ENCODE measurements at regions not wholly inside any gene's neighbourhood (a gene's known extent, or its start where the extent isn't known, plus 50 kb on each side); places are given as distances from the start of the nearest gene placed in this dataset.

- no peak overlapping the region for H3K4me3 ChIP-seq (ENCODE audit: low read length)
- no peaks in the 10 kb centered on the region for H3K36me3 ChIP-seq (replicated peaks; ENCODE audit: insufficient read depth, low read length)
- no peak overlapping the region for H2AFZ ChIP-seq (ENCODE audit: low read length)
- no peaks in the 10 kb centered on the region for H3F3A ChIP-seq (ENCODE audit: insufficient read depth, low read length)
- no peaks in the 10 kb centered on the region for H3K9me2 ChIP-seq (replicated peaks; ENCODE audit: insufficient read depth, low read length)
- H3K4me1 ChIP-seq (ENCODE audit: low read length): no peaks in the 10 kb centered on the region
- H4K20me1 ChIP-seq (ENCODE audit: insufficient read depth, low read length): no peaks in the 10 kb centered on the region
- H3K27me3 ChIP-seq (replicated peaks; ENCODE audit: insufficient read depth, low read length): no peaks in the 10 kb centered on the region
- H3K9ac ChIP-seq (ENCODE audit: low read length): no peak overlapping the region
- no peaks in the 10 kb centered on the region for H3K79me2 ChIP-seq (ENCODE audit: low read length)
- H3K4me2 ChIP-seq (ENCODE audit: low read depth, low read length): no peak overlapping the region
- DNase-seq: no peak
- no peak overlapping the region for H3K27ac ChIP-seq (ENCODE audit: low read length)
- TF ChIP-seq CTCF (IDR thresholded peaks at IDR 0.05; ENCODE audit: low read length): no peak
- no peak for TF ChIP-seq EZH2phosphoT487 (IDR thresholded peaks at IDR 0.05; ENCODE audit: low read length)
- no peaks in the 10 kb centered on the region for H3K9me3 ChIP-seq (replicated peaks; ENCODE audit: insufficient read depth, low read length)
These were observed 362.4 kb downstream of the ADCYAP1 start for GRCh38 chr18:1267021-1267420.

DNA sequence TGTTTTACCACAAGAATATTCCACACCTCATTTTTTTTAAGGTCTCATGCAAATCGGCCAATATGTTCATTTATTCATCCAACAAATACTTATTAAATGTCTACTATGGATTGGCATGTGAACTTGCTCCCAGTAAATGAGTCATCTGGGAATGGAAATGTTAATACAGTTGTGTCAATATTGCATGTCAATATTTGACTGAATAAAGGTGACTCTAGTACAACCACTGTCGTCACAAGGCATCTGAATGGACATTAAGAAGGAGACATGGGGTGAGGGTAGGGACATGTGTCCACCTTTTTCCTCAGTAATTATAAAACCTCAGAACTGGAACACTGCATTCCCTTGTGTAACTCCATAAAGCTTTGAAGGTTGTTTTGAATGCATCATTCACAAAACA is 365.4 kb downstream of the ADCYAP1 start:
- H3K4me1 ChIP-seq (ENCODE audit: low read length): no peaks in the 10 kb centered on the region
- H3K27me3 ChIP-seq (replicated peaks; ENCODE audit: insufficient read depth, low read length): no peaks in the 10 kb centered on the region
- H3K79me2 ChIP-seq (ENCODE audit: low read length): no peaks in the 10 kb centered on the region
- no peaks in the 10 kb centered on the region for H4K20me1 ChIP-seq (ENCODE audit: insufficient read depth, low read length)
- no peaks in the 10 kb centered on the region for H3F3A ChIP-seq (ENCODE audit: insufficient read depth, low read length)
- H3K4me2 ChIP-seq (ENCODE audit: low read depth, low read length): no peak overlapping the region
- H3K27ac ChIP-seq (ENCODE audit: low read length): no peak overlapping the region
- no peak overlapping the region for H3K4me3 ChIP-seq (ENCODE audit: low read length)
- TF ChIP-seq EZH2phosphoT487 (IDR thresholded peaks at IDR 0.05; ENCODE audit: low read length): no peak
- no peaks in the 10 kb centered on the region for H3K9me2 ChIP-seq (replicated peaks; ENCODE audit: insufficient read depth, low read length)
- no peaks in the 10 kb centered on the region for H3K9me3 ChIP-seq (replicated peaks; ENCODE audit: insufficient read depth, low read length)
- no peak overlapping the region for H3K9ac ChIP-seq (ENCODE audit: low read length)
- H3K36me3 ChIP-seq (replicated peaks; ENCODE audit: insufficient read depth, low read length): no peaks in the 10 kb centered on the region
- DNase-seq: no peak
- H2AFZ ChIP-seq (ENCODE audit: low read length): no peak overlapping the region

- no peaks in the 10 kb centered on the region for H3K9me2 ChIP-seq (replicated peaks; ENCODE audit: insufficient read depth, low read length)
- no peak overlapping the region for H3K4me2 ChIP-seq (ENCODE audit: low read depth, low read length)
- H3K9ac ChIP-seq (ENCODE audit: low read length): no peak overlapping the region
- no peak overlapping the region for H3K4me3 ChIP-seq (ENCODE audit: low read length)
- DNase-seq: no peak
- H4K20me1 ChIP-seq (ENCODE audit: insufficient read depth, low read length): no peaks in the 10 kb centered on the region
- H3K36me3 ChIP-seq (replicated peaks; ENCODE audit: insufficient read depth, low read length): no peaks in the 10 kb centered on the region
- H3K27me3 ChIP-seq (replicated peaks; ENCODE audit: insufficient read depth, low read length): no peaks in the 10 kb centered on the region
- H3K9me3 ChIP-seq (replicated peaks; ENCODE audit: insufficient read depth, low read length): no peaks in the 10 kb centered on the region
- TF ChIP-seq CTCF (IDR thresholded peaks at IDR 0.05; ENCODE audit: low read length) (no peak), EZH2 (optimal IDR thresholded peaks at IDR 0.05; ENCODE audit: low read depth, low read length) (no peak), EZH2phosphoT487 (IDR thresholded peaks at IDR 0.05; ENCODE audit: low read length) (no peak)
- no peaks in the 10 kb centered on the region for H3K4me1 ChIP-seq (ENCODE audit: low read length)
- no peak overlapping the region for H2AFZ ChIP-seq (ENCODE audit: low read length)
- no peaks in the 10 kb centered on the region for H3K79me2 ChIP-seq (ENCODE audit: low read length)
- no peaks in the 10 kb centered on the region for H3F3A ChIP-seq (ENCODE audit: insufficient read depth, low read length)
- no peak overlapping the region for H3K27ac ChIP-seq (ENCODE audit: low read length)
These were observed 368.8 kb downstream of the ADCYAP1 start for GRCh38 chr18:1273469-1273868.

- Histone ChIP-seq H3K27me3 (replicated peaks; ENCODE audit: insufficient read depth, low read length) (no peaks in the 10 kb centered on the region), H4K20me1 (ENCODE audit: insufficient read depth, low read length) (no peaks in the 10 kb centered on the region), H3K79me2 (ENCODE audit: low read length) (no peaks in the 10 kb centered on the region), H3K4me2 (ENCODE audit: low read depth, low read length) (no peak overlapping the region), H2AFZ (ENCODE audit: low read length) (no peak overlapping the region), H3K4me1 (ENCODE audit: low read length) (no peaks in the 10 kb centered on the region), H3K9me3 (replicated peaks; ENCODE audit: insufficient read depth, low read length) (no peaks in the 10 kb centered on the region; the same call in 1 of the 2 replicates), H3K9ac (ENCODE audit: low read length) (no peak overlapping the region), H3K27ac (ENCODE audit: low read length) (no peak overlapping the region), H3K4me3 (ENCODE audit: low read length) (no peak overlapping the region), H3F3A (ENCODE audit: insufficient read depth, low read length) (no peaks in the 10 kb centered on the region), H3K36me3 (replicated peaks; ENCODE audit: insufficient read depth, low read length) (no peaks in the 10 kb centered on the region), H3K9me2 (replicated peaks; ENCODE audit: insufficient read depth, low read length) (no peaks in the 10 kb centered on the region)
- no peak for DNase-seq
- TF ChIP-seq EZH2phosphoT487 (IDR thresholded peaks at IDR 0.05; ENCODE audit: low read length) (no peak), EZH2 (optimal IDR thresholded peaks at IDR 0.05; ENCODE audit: low read depth, low read length) (no peak), CTCF (IDR thresholded peaks at IDR 0.05; ENCODE audit: low read length) (no peak)
These were observed 387.5 kb downstream of the ADCYAP1 start for GRCh38 chr18:1292167-1292566.
